Gastrocnemius medialis (tissue), 4 donors: ENCODE measurements at regions not wholly inside any gene's neighbourhood (a gene's known extent, or its start where the extent isn't known, plus 50 kb on each side); places are given as distances from the start of the nearest gene placed in this dataset.

Experiments used
- ATAC-seq, 2 donors: fragments of 150-250 bp; one replicate each; pipeline ENCODE4 v1.9.1; 2016
- DNase-seq, 2 donors: peaks; one replicate each; pipeline ENCODE4 v3.0.0-alpha.2; 2019
- H3K27ac ChIP-seq, 4 donors: fragments of 200-600 bp; sonication (generic); 1 replicate in 1 of 4; 2 replicates in 3 of 4; pipeline ENCODE4 v1.5.1; 2016 to 2018; ENCODE audit warnings: mild to moderate bottlenecking in 2 of 4, moderate library complexity in 1 of 4
- H3K27me3 ChIP-seq, 3 donors: fragments of 200-600 bp; sonication (generic) in 2 of 3; 1 replicate in 1 of 3; 2 replicates in 2 of 3; pipeline versions ENCODE4 v1.5.1 to v1.6.0; 2016 to 2019; ENCODE audit warnings: mild to moderate bottlenecking in 1 of 3, moderate library complexity in 1 of 3
- H3K36me3 ChIP-seq, 2 donors: fragments of 200-600 bp; sonication (generic) in 1 of 2; one replicate each; pipeline ENCODE4 v1.5.1; 2017 to 2018
- H3K4me1 ChIP-seq, 2 donors: fragments of 200-600 bp; sonication (generic) in 1 of 2; one replicate each; pipeline ENCODE4 v1.5.1; 2016 to 2017; ENCODE audit warnings: mild to moderate bottlenecking in 2 of 2
- H3K4me3 ChIP-seq, 4 donors: fragments of 200-600 bp; sonication (generic) in 3 of 4; 1 replicate in 1 of 4; 2 replicates in 3 of 4; pipeline ENCODE4 v1.5.1; 2016 to 2019; ENCODE audit warnings: mild to moderate bottlenecking in 2 of 4
- H3K9me3 ChIP-seq, 3 donors: fragments of 200-600 bp; sonication (generic) in 2 of 3; 1 replicate in 1 of 3; 2 replicates in 2 of 3; pipeline ENCODE4 v1.5.1; 2016 to 2019
- POLR2A ChIP-seq, 2 donors: fragments of 450-650 bp; IDR thresholded peaks; one replicate each; pipeline ENCODE4 v1.6.1; 2017; ENCODE audit warnings: antibody characterized with exemption in 2 of 2, mild to moderate bottlenecking in 2 of 2, moderate library complexity in 2 of 2
- in situ Hi-C, 4 donors: fragments of 200-750 bp; cut with MboI; loops; one replicate each; pipeline versions ENCODE4 v1.15.0 to v1.8.0; 2017; ENCODE audit warnings: low sequenced_read_pairs in 4 of 4
- intact Hi-C: fragments of 100-400 bp; cut with DNase I; formaldehyde crosslinking; loops from one replicate; pipeline ENCODE4 v1.15.1; 2023; ENCODE audit warnings: low total_unique reads
- TF ChIP-seq, protein P1 (sequence below), 5 experiments: fragments of 450-650 bp in 3 of 5; fragments of 200-600 bp in 2 of 5; sonication (generic) in 2 of 5; IDR thresholded peaks in 4 of 5; conservative IDR thresholded peaks in 1 of 5; 1 replicate in 4 of 5; 2 replicates in 1 of 5; pipeline ENCODE4 v1.5.1; 2016 to 2019; ENCODE audit warnings: antibody characterized with exemption in 5 of 5, mild to moderate bottlenecking in 3 of 5, moderate library complexity in 3 of 5

DNA sequence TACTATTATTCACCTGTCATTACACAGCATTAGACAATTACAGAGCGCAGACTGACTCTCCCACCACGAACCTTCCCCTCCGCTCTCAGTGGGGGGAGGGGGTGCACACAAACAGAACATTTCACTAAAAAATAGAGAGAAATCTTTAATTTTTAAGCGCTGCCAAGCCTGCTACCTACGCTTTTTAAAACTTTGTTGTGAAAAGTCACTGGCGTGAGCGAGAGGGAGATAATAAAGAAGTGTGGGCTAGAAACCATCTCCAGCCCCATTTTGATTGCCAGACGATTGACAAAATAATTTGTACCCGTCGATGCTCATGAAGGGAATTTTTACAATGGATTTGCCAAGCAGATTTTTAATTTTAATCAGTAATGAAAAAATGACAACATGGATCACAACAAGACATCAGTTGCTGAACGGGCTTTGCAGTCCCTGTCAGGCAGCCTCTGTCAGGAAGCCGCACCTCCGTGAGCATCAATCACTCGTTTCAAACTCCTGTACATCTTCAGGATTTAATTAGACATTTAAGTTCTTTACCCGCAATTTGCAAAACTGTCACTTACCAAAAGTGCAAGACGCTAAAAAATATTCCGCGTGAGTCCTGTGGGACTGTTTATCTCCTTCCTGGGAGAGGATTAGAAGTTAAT lies 209.1 kb downstream of the BCL11B start:
- TF ChIP-seq, protein P1, sequence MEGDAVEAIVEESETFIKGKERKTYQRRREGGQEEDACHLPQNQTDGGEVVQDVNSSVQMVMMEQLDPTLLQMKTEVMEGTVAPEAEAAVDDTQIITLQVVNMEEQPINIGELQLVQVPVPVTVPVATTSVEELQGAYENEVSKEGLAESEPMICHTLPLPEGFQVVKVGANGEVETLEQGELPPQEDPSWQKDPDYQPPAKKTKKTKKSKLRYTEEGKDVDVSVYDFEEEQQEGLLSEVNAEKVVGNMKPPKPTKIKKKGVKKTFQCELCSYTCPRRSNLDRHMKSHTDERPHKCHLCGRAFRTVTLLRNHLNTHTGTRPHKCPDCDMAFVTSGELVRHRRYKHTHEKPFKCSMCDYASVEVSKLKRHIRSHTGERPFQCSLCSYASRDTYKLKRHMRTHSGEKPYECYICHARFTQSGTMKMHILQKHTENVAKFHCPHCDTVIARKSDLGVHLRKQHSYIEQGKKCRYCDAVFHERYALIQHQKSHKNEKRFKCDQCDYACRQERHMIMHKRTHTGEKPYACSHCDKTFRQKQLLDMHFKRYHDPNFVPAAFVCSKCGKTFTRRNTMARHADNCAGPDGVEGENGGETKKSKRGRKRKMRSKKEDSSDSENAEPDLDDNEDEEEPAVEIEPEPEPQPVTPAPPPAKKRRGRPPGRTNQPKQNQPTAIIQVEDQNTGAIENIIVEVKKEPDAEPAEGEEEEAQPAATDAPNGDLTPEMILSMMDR (IDR thresholded peaks at IDR 0.05 in 4 of 5, conservative IDR thresholded peaks at IDR 0.05 in 1 of 5) = no peak
- TF ChIP-seq POLR2A (IDR thresholded peaks at IDR 0.05) = no peak

DNA sequence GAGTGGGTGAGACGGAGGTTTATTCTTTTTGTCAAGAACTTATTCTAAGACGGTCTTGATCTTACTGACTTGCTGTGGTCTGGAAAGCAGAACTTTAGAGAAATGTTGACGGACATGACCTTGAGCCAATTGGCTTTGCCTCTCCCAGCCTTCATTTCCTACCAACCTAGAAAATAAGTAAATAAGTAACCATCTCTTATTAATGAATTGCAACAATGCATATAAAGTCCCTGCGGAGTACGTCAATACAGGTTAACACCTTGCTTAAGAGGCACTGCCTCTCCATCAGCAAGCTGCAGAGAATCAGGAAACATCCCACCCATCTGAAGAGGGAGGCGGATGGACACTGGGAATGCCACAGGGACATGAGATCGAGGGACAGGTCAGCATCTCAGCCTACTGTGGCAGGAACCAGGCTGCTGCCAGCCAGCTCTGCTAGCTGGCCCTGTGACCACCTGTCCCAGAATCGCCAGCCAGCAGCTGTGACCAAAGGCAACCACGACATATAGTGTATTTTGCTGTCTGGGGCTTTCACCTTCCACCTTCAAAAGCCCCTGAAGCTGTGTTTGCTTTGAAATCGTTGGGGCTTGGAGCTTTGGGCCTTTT lies 208.3 kb downstream of the BCL11B start:
- in situ Hi-C loops = no loop called here
- intact Hi-C loops = no loop called here
- no peak for DNase-seq
- H3K27me3 ChIP-seq = no peaks in the 10 kb centered on the region
- no peak for TF ChIP-seq POLR2A (IDR thresholded peaks at IDR 0.05)
- TF ChIP-seq, protein P1 (IDR thresholded peaks at IDR 0.05 in 4 of 5, conservative IDR thresholded peaks at IDR 0.05 in 1 of 5) = no peak
- no peaks in the 10 kb centered on the region for H3K9me3 ChIP-seq
- ATAC-seq = no peak
- H3K27ac ChIP-seq = no peak overlapping the region
- no peak overlapping the region for H3K4me3 ChIP-seq
- H3K36me3 ChIP-seq = no peaks in the 10 kb centered on the region
- H3K4me1 ChIP-seq = no peaks in the 10 kb centered on the region

More for the DNA sequence above, 209.1 kb downstream of the BCL11B start:
- DNase-seq = no peak
- Histone ChIP-seq H3K27ac (no peak overlapping the region), H3K36me3 (no peaks in the 10 kb centered on the region), H3K4me3 (no peak overlapping the region), H3K9me3 (no peaks in the 10 kb centered on the region), H3K4me1 (no peaks in the 10 kb centered on the region), H3K27me3 (no peaks in the 10 kb centered on the region)
- intact Hi-C loops (no loop called here), in situ Hi-C loops (no loop called here)
- no peak for ATAC-seq

DNA sequence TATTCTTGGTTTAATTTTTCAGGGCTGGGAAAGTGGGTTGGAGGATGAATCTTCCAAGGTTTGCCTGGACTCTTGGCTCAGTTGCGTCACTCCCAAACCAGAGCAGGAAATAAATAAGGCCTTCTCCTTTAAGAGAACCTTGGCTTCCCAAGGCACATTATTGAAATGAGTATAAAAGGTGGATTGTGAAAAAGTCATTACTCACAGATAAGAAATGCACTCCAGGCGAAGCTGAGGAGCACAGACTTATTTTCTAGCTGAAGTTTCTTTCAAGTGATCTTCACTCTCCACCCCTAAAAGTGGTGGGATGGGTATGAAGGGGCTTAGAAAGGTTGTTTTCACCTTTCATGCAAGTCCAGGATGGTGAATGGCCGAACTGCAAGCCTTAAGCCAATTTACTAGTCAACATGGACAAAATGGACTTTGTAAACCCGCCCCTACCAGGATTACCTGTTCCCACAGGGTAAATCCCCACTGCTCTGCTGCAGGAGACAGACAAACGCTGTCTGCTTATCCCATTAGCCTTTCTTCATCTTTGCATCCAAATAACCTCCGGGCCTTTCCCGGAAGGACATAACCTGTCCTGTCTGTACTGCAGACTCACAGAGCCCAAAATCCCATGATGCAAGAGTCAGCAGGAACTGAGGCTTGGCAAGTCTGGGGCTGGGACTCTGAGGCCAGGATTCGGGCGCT lies 207.6 kb downstream of the BCL11B start:
- in situ Hi-C loops (no loop called here), intact Hi-C loops (no loop called here)
- Histone ChIP-seq H3K36me3 (no peaks in the 10 kb centered on the region), H3K9me3 (no peaks in the 10 kb centered on the region), H3K27me3 (no peaks in the 10 kb centered on the region), H3K27ac (no peak overlapping the region), H3K4me1 (no peaks in the 10 kb centered on the region), H3K4me3 (no peak overlapping the region)
- ATAC-seq (no peak), DNase-seq (no peak)
- TF ChIP-seq, protein P1 (IDR thresholded peaks at IDR 0.05 in 4 of 5, conservative IDR thresholded peaks at IDR 0.05 in 1 of 5) = no peak
- no peak for TF ChIP-seq POLR2A (IDR thresholded peaks at IDR 0.05)

DNA sequence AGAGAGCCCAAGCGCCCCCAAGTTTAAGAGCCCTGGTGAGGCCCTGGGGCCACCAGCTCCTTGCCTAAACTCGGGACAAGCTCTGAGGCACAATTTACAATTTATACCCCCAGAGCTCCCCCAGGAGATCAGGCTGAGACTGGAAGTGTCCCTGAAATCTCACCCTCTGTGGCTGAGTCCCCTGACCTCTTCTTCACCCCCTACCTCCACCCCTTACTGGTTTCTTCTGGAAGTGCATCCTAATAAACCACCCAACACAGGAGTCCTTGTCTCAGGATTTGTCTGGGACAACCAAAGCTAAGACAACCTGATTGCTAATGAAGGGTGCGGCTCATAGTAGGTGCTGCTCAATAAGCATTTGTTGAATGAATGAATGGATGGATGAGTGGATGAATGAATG lies 206.4 kb downstream of the BCL11B start:
- in situ Hi-C loops = no loop called here
- ATAC-seq (no peak), DNase-seq (no peak)
- Histone ChIP-seq H3K36me3 (no peaks in the 10 kb centered on the region), H3K27me3 (no peaks in the 10 kb centered on the region), H3K4me3 (no peak overlapping the region), H3K9me3 (no peaks in the 10 kb centered on the region), H3K4me1 (no peaks in the 10 kb centered on the region), H3K27ac (no peak overlapping the region)
- intact Hi-C loops = no loop called here
- TF ChIP-seq POLR2A (IDR thresholded peaks at IDR 0.05) = no peak

DNA sequence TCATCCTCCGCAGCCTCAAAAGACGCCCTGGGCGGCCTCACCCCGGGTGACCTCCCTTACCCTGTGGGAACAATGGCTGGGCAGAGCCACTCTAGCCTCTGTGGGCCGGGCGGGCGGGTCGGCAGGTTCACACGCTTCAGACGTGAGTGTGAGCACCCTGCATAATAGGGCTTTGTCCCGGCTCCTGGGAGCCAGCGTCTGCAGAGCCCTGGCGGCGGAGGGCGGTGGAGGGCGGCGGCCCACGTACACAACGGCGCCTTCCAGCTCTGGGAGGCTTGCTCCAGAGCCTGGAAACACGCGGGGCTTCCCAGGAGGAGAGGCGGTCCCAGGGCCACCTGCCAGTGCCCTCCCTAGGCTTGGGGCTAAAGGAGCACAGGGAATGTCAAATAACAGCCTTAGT lies 205.6 kb downstream of the BCL11B start:
- DNase-seq = no peak
- Histone ChIP-seq H3K27ac (no peak overlapping the region), H3K9me3 (no peaks in the 10 kb centered on the region), H3K36me3 (no peaks in the 10 kb centered on the region), H3K4me3 (no peak overlapping the region), H3K4me1 (no peaks in the 10 kb centered on the region), H3K27me3 (no peaks in the 10 kb centered on the region)
- in situ Hi-C loops (no loop called here), intact Hi-C loops (no loop called here)
- TF ChIP-seq, protein P1 (IDR thresholded peaks at IDR 0.05 in 4 of 5, conservative IDR thresholded peaks at IDR 0.05 in 1 of 5) = no peak
- no peak for TF ChIP-seq POLR2A (IDR thresholded peaks at IDR 0.05)
- ATAC-seq = no peak
